GM11168 (cell line): ENCODE measurements at regions not wholly inside any gene's neighbourhood (a gene's known extent, or its start where the extent isn't known, plus 50 kb on each side); places are given as distances from the start of the nearest gene placed in this dataset.

Source experiments
- in situ Hi-C: fragments of 300-500 bp; cut with MboI; formaldehyde crosslinking; loops from one replicate; pipeline ENCODE4 v1.12.0; 2022; ENCODE audit warnings: low sequenced_read_pairs; ENCODE audit not compliant: unreplicated experiment

DNA sequence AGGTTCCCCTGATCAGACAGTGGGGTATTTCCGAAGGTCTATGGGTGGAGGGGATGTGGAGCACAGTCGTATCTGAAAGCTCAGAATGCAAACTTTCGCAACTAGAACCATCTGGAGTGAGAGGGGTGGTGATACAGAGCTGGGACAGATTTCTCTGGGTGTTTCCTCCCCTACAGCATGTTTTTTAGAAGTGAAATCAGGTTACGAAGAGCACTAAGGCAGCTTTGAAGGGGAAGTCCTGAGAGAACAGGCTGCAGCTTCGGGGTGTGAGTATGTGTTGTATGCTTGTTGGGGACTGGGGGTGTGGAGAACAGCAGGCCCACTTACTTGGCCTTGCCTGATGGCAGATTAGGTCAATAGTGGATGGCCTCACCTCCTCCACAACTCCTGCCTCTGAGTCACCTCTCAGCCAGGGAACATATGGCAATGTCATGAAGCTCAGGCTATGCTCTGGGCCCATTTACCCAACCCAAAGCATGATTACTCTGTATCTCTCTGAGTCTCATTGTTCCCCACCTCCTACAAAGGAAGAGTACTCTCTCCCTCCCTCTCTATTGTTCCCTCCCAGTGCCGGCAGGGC lies 107.2 kb upstream of the RASGRP1 start:
- in situ Hi-C loops: no loop called here

DNA sequence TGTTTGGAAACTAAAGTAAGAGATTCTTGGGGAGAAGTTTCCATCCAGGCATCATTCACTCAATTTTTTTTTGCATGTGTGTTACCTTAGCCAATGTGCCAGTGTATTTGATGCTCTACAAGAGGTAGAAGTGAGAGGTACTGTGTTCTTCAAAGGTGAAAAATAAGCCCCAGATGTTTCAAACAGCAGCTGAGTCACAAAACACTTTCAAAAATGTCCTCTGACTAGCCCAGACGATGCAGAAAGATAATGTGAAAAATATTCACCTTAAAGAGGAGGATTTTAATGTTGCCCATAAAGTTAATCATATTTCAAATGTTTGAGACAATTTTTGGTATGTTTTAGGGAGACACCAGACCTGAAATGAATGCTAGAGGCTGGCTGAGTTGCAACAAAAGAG lies 107.7 kb upstream of the RASGRP1 start:
- in situ Hi-C loops: no loop called here

DNA sequence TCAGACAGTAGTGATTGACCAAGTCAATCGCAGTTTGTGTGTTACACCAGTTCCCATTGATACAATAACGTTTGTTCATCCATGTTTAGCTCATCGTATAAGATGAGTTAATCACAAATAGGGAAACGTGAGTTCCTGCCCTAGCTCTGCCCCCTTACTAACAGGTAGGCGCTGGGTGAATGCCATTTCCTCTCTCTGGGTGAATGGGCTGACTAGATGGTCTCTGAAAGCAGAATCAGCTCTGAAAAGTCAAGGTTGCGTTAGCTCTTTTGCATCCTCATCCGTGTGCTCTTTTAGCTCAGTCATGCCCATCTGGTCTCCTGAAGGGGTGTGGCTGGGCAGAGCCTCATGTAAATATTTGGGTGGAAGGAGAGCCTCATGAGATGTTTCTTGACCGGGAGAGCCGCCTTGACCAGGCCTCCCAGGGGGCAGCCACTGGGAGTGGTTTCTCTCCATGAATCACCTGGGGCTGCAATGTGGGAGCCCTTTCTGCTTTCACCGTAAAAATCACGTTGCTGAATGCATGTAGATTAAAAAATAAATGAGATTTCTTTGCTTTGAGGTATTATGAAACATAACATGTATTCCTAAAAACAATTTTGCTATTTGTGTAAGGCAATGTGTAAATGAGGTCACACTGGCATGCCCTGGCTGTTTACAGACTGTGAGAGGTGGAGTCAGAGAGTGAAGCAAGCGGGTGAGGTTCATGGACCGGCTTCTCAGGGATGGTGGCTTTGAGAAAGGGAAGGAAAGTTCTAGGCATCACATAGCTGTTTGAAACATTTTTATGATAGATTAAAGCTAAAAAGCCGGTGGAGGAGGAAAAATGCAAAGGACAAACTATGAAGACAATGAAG lies 108.4 kb upstream of the RASGRP1 start:
- in situ Hi-C loops: no loop called here

DNA sequence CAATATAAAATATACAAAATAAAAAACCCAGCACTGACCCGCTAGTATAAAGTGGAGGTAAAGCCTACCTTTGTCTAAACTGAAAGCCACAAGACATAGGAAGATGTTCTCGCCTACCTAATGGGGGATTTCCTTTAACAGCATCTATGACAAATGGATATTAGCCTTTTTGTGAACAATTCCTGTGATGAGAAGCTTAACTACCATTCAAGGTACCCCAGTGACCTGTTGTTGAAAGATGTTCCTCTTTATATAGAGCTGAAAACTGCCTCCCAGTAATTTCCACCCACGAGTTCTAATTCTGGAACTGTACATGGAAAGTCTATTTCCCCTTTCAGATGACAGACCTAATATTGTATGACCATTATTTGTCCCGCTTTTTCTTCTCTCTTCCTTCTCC lies 109.8 kb upstream of the RASGRP1 start:
- in situ Hi-C loops: no loop called here

DNA sequence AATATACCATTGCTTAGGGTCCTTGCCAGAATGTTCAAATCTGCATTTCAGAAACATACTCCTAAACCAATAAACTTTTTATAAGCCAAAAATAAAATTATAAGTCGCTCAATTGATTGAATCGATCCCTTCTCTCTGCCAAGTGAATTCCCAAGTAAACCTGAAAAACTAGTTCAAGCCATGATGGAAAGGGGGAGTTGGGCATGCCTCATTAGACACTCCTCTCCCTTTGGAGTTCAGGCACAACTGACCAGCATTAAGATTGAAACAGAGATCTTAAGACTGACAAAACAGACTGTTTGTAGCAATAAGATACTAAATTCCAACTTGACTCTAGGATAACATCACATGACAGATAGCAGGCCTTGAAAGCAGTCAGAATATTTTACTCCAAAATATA lies 113.7 kb upstream of the RASGRP1 start:
- in situ Hi-C loops: loop anchor here (5.0 kb wide), 1 partner anchor 116 kb away; the partner anchor contains the start of gene RASGRP1

DNA sequence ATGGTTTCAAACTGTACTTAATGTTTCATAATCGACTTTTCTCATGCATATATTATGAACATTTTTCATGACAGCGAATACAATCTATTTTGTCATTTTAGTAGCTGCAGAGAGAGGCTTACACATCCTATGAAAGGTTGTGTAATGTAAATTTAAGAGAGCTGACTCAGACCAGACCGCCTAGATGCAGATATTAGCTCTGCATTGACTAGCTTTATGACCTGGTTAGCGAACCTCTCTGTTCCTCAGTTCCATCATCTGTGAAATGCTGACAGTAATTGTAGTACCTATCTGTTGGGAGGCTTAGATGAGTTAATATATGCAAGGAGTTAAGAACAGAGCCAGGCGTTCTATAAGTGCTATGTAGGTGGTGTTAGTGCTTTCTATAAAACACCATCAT lies 116.2 kb upstream of the RASGRP1 start:
- in situ Hi-C loops: no loop called here

DNA sequence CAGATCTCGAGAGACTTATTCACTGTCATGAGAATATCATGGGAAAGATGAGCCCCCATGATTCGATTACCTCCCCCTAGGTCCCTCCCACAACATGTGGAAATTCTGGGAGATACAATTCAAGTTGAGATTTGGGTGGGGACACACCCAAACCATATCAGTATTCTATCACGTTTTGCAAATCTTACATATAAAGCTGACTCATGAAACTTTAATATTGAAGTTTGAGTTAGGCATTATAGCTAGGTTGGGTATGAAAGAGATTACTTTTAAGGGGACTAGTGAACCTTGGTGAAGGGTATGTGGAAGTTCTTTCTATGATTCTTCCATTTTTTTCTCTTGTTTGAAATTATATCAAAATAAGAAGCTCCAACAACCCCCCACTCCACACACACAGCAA lies 117.7 kb upstream of the RASGRP1 start:
- in situ Hi-C loops: no loop called here

DNA sequence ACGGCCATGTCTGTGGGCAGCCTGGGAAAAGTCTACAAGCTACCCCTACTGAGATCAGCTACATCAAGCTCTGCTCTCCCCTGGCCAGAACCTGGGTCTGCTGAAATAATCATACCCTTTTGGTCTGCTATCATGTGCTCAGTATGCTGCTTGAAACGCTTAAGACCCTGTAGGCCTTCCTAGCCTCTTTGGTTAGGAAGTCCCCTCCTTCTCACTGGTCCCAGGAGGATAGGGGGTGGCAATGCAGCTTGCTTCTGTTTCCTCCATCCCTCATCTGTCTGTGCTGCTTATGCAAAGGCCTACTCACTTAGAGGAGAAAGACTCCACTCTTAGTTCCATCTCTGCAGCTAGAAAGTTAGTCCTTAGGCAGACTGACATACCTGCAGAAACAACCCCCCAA lies 118.2 kb upstream of the RASGRP1 start:
- in situ Hi-C loops: no loop called here

DNA sequence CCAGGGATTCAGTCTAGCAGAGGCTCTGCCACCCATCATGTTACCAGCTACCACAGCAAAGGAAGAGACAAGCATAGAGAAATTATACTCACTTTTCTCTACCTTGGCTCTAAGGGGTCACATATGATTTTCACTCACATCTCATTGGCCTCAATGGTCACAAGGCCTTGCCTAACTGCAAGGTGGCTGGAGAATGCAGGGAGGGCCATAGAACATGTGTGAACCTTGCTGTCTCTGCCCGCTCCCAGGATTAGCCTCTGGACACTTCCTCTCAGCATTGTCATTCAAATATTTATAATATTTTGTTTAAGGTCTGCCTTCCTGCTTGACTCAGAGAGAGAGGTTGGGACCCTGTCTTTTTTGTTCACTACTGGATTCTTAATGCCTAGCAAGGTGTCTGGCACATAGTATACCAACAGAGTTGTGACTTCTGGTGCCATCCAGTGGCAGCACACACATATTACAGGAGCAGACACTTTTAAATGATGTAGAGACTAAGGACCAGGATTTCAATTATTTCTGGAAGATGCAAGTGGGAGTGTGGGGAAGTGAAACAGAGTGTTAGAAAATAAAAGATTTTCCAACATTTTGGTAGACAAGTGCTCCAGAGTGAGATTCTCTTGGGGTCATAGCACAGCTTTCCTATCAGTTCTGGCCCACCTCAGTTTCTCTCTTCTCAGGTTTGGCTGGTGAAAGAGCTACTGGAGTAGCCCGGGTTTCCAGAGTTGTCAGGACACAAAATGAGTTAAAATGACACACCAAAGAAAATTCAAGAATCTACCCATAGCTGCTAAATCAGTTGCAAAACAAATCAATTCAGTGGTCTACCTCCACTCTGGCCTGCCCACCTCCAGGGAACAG lies 119.0 kb upstream of the RASGRP1 start:
- in situ Hi-C loops: no loop called here

DNA sequence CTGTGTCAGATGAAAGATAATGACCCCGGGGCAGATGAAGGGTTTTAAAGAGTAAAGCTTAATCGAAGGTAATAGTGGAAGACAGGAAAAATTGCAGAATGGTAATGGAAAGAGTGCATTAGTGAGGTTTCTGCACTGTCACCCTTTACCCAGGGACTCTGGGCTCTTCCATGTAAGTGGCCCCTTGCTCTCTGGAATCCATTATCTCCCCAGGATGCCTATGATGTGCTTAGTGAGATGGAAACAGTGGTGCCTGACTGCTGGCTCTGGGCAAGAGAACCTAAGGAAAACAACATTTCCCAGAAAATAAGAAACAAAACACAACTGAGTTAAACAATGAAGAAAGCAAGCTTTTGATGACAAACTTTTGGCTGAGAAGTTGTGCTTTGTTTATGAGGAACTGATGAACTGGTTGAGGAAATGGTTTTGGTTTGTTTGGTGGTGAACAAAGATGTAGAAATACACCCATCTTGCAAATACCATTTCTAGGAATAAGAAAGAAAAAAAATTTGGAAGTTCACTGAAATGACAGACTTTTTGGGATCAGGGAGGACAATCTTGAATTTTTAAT lies 119.9 kb upstream of the RASGRP1 start:
- in situ Hi-C loops: no loop called here

DNA sequence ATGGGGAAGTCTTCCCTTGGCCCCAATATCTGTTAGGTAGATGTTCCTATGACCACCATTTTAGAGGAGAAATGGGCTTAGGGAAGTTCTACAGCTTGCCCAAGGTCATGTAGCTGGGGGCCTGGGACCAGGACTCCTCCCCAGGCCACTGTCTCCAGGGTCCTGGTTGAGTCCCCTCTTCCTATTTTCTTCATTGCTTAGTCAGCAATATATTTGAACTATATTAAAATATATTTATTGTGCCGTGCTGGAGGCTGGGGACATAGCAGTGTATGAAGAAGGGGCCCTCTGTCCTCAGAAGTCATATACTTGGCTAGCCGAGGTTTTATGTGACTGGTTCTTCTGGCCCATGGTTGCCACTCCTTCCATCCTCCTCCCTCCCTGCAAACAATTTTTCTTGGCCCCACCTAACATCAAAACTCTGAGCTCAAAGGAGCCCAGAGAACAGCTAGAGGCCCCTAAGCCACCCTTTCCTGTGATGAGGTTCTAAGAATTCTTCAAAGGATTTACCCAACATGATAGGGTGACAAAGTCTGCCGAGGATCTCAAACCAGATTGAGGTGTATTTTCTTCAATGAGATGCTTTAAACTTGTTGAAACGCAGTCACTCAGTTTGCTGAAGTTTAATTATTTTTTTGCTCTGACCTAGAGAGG lies 121.2 kb upstream of the RASGRP1 start:
- in situ Hi-C loops: no loop called here

DNA sequence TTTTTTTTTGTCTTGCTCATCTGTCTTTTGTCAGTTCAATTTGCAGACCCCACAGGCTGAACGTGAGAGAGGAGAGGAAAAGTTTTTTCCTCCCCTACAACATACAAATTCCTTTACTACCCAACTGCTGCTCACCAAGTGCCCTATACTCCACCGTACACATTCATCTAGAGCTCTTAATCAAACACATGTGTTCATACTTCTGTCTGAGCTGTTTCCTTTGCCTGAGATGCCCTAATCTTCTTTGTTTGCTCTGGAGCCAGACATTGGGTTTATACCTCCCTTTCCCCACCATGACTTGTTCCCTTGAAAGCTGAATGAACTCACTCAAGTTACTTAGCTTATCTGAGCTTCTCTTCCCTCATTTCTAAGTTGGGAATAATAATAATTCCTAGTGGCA lies 122.7 kb upstream of the RASGRP1 start:
- in situ Hi-C loops: no loop called here

DNA sequence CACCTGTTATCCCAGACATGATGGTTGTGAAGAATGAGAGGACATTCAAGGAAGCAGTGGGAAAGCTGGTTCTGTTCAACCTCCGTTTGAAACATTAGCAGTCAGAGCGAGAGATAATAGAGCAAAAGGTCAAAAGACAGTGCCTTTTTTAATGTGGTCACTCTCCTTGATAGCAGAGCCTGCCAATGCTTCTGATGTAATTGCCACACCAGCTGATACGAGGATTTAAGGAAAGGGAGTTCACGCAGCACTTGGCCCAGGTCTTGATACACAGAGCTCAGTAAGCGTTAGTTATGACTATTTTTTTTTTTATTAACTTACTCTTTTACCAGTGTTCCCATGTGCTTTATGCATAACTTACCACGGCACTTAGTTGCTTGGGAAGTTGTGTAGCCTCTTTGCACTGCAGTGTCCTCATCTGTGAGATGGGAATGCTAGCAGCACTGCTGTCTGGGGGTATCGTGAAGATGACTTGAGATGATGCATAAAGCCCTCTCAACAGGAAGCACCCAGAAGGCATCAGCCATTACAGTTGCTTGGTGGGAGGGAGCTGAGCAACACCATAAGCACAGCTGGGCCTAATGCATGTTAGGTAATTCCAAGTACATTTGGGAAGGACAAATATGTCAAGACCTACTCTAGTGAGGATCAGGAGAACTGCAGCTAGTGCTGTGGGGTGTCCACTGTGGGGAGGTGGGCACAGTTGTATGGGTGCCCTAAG lies 123.3 kb upstream of the RASGRP1 start:
- in situ Hi-C loops: no loop called here

DNA sequence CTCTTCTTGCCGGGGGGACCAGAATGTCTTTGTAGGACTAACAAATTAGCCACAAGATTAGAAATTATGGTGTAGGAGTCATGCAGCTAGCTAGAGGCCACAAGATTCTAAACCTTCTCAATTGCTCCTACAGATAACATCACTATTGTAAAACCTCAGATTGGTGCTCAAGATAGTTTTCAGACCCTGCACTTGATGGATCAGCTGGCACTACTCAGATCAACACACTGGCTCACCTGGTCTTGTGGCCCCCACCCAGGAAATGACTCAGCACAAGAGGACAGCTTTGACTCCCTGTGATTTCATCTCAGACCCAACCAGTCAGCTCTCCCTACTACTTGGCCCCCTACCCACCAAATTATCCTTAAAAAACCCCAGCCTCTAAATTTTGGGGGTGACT lies 124.1 kb upstream of the RASGRP1 start:
- in situ Hi-C loops: no loop called here

DNA sequence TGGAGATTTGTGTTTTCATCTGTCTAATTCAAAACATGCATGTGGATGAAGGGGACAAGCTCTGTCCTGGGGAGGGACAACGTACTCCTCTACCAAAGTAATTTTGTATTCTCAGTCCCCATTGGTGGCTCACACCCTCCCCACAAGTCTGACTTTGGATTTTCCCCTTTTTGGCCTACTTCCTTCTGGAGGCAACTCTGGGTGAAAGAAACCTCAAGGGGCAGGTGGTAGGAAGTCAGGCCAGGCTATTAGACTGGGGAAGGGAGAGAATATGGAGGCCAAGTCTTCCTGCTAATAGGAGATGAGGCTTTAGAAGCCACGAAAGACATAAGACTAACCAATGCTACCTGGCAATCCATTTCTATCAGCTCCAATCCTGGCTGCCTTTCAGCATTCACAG lies 124.9 kb upstream of the RASGRP1 start:
- in situ Hi-C loops: no loop called here

DNA sequence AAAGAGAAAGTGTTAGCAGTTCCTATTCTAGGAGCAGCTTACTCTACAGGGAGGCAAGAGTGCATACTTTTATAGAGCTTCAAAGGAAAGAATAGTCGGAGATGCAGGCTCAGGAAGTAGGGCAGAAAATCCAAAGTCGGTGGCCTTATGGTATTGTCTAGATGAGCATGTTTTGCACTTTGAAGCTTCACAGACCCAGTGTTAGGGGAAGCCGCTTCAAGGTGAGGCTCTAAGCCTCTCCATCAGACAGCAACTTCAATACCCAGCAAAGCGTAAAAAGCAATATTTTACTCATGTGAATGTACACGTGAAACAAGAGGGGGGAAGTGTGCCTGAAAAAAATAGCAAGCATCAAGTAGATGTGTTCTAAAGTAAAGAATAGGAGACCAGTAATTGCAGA lies 125.6 kb upstream of the RASGRP1 start:
- in situ Hi-C loops: loop anchor here (10.0 kb wide), 1 partner anchor 245 kb away; no protein-coding TSS in a partner anchor

DNA sequence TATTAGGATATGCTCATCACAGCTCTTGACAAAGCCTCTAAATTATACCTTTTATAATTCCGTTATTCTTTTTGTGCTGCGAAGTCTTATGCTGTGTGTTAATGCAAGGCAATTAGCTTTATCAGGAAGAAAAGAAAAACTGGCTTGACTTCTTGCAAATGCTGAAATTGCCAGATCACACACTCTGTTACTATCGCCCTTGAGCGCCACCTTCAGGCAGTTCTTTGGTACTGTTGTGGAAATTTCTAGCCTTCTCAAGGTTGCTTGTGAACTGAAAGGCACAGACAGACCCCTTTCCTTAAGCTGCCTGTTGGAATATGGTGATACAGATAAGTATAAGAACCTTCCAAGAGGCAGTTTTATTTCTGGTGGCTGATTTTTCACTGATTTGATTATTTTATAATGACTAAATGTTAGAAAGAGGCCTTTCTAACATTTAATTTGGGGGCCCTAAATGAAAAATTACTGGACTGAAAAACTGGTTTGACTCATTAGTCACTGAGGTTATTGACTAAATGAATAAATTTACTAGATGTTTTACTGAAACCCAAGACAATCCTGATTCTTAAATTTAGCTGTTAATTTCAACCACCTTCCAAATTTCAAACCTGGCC lies 126.2 kb upstream of the RASGRP1 start:
- in situ Hi-C loops: loop anchor here (10.0 kb wide), 1 partner anchor 246 kb away; no protein-coding TSS in a partner anchor

DNA sequence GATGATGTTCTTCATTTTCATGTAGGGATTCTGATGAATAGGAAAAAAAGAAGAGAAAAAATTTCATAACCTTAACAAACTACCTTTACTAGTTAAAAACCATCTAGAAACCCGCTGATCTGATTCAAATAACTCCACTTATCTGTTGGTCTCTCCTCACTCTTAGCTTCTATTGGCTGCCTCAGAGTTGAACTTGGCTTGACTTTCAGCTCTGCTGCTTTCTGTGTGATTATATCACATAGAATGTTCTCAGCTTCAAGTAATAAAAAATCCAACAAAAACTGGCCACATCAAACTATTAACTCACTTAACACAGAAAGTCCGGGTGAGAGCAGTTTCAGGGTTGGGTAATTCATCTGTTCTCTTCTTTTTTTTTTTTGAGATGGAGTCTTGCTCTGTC lies 126.8 kb upstream of the RASGRP1 start:
- in situ Hi-C loops: loop anchor here (10.0 kb wide), 1 partner anchor 247 kb away; no protein-coding TSS in a partner anchor
